K562 (cell line): ENCODE measurements at regions not wholly inside any gene's neighbourhood (a gene's known extent, or its start where the extent isn't known, plus 50 kb on each side); places are given as distances from the start of the nearest gene placed in this dataset.

Source experiments
- ATAC-seq: fragments of 200-7000 bp; cut with Tn5 transposase; 3 replicates; pipeline ENCODE4 v1.9.1; 2020; ENCODE audit warnings: moderate library complexity
- BruUV-seq: library from RNA; stranded (reverse); fragments of 400-500 nt; replicated peaks from 2 replicates; lab custom pipeline; 2021; lab: Mats Ljungman, UMichigan
- CTCF ChIA-PET: fragments of 300-600 bp; formaldehyde crosslinking; extraction: SDS; loops from one replicate; lab custom pipeline; 2021; ENCODE audit warnings: low intra/inter-chr PET ratio; lab: Yijun Ruan, JAX
- POLR2A ChIA-PET: fragments of 300-600, 350-650 bp; sonication (Branson Sonifier 250); formaldehyde crosslinking; extraction: SDS; loops from one replicate; lab custom pipeline; 2021; ENCODE audit warnings: antibody characterized with exemption, inconsistent platforms; lab: Yijun Ruan, JAX
- DNase-seq, 4 experiments: peaks; one replicate each; pipeline versions ENCODE4 v3.0.0 to v3.0.0-alpha.2; 2011 to 2018; ENCODE audit warnings: low spot score in 3 of 4, mixed read lengths in 3 of 4; ENCODE audit errors: extremely low read depth in 1 of 4
- FAIRE-seq: peaks from 2 replicates; lab custom pipeline; 2011; peaks lifted over from hg19 to GRCh38; lab: Jason Lieb, UNC
- H2AFZ ChIP-seq: 2 replicates; pipeline ENCODE4 v1.6.0; 2011; ENCODE audit warnings: low read depth, low read length, control low read depth, inconsistent platforms
- H3K27ac ChIP-seq: fragments of 200-600 bp; 3 replicates; pipeline ENCODE4 v1.8.0; 2011; ENCODE audit warnings: low read depth, mild to moderate bottlenecking, control low read depth, inconsistent platforms, low read length, moderate library complexity, mixed read lengths; ENCODE audit errors: extremely low read depth
- H3K27me3 ChIP-seq, 2 experiments: fragments of 300-600 bp in 1 of 2; 2 replicates in 1 of 2; 3 replicates in 1 of 2; pipeline versions ENCODE4 v1.6.0 to v1.8.0; 2011; ENCODE audit warnings: inconsistent platforms in 2 of 2, low read length in 2 of 2, mild to moderate bottlenecking in 1 of 2, mixed read lengths in 1 of 2, moderate library complexity in 1 of 2; ENCODE audit not compliant: control insufficient read depth in 2 of 2, insufficient read depth in 2 of 2
- H3K36me3 ChIP-seq: fragments of 300-600 bp; 3 replicates; pipeline ENCODE4 v1.8.0; 2011; ENCODE audit warnings: mild to moderate bottlenecking, low read length, inconsistent platforms; ENCODE audit not compliant: control insufficient read depth, insufficient read depth
- H3K4me1 ChIP-seq, 2 experiments: fragments of 200-600 bp in 1 of 2; replicated peaks in 1 of 2; 2 replicates in 1 of 2; 3 replicates in 1 of 2; pipeline versions ENCODE4 v1.5.1 to v1.8.0; 2011; ENCODE audit warnings: inconsistent platforms in 2 of 2, low read length in 2 of 2, mild to moderate bottlenecking in 1 of 2, mixed read lengths in 1 of 2, moderate library complexity in 1 of 2; ENCODE audit not compliant: control insufficient read depth in 2 of 2, insufficient read depth in 2 of 2
- H3K4me2 ChIP-seq: 2 replicates; pipeline ENCODE4 v1.6.1; 2011; ENCODE audit warnings: low read length, control low read depth, inconsistent platforms, mixed read lengths; ENCODE audit not compliant: insufficient read depth
- H3K4me3 ChIP-seq: fragments of 200-600 bp; sonication (generic), shearing (Covaris generic); 2 replicates; pipeline ENCODE4 v1.5.1; 2016; ENCODE audit warnings: control low read depth, inconsistent platforms
- H3K79me2 ChIP-seq: fragments of 200-600 bp; 3 replicates; pipeline ENCODE4 v1.8.0; 2011; ENCODE audit warnings: low read length, inconsistent platforms; ENCODE audit not compliant: control insufficient read depth, insufficient read depth
- H3K9ac ChIP-seq, 2 experiments: 2 replicates each; pipeline versions ENCODE4 v1.6.0 to v1.6.1; 2011; ENCODE audit warnings: low read depth in 2 of 2, low read length in 2 of 2, control low read depth in 1 of 2, inconsistent platforms in 1 of 2, mild to moderate bottlenecking in 1 of 2, mixed read lengths in 1 of 2; ENCODE audit not compliant: insufficient read depth in 1 of 2
- H3K9me1 ChIP-seq: one replicate; pipeline ENCODE4 v1.6.0; 2011; ENCODE audit warnings: inconsistent platforms, mild to moderate bottlenecking, low read length, moderate library complexity; ENCODE audit not compliant: control insufficient read depth, insufficient read depth
- H3K9me3 ChIP-seq: replicated peaks from 2 replicates; pipeline ENCODE4 v1.5.1; 2011; ENCODE audit warnings: low read depth, low read length, inconsistent platforms; ENCODE audit not compliant: control insufficient read depth, insufficient read depth
- H4K20me1 ChIP-seq: replicated peaks from 2 replicates; pipeline ENCODE4 v1.6.1; 2011; ENCODE audit warnings: low read length, inconsistent platforms, mixed read lengths; ENCODE audit not compliant: control insufficient read depth, insufficient read depth
- BRD4 ChIP-seq: fragments of 200-600 bp; sonication (generic); IDR thresholded peaks from 2 replicates; pipeline ENCODE4 v1.6.1; 2017; ENCODE audit warnings: inconsistent platforms
- CAMTA2 ChIP-seq: fragments of 250-450 bp; sonication (Bioruptor Pico); conservative IDR thresholded peaks from 2 replicates; pipeline ENCODE4 v1.5.1; 2022
- CTBP1 ChIP-seq: fragments of 450-650 bp; IDR thresholded peaks from 2 replicates; pipeline ENCODE4 v1.6.1; 2016; ENCODE audit warnings: borderline replicate concordance
- GMEB1 ChIP-seq: fragments of 250-450 bp; sonication (Bioruptor Pico); IDR thresholded peaks from 2 replicates; pipeline ENCODE4 v1.4.0; 2020; ENCODE audit warnings: mild to moderate bottlenecking
- HSF4 ChIP-seq: fragments of 250-450 bp; sonication (Bioruptor Pico); IDR thresholded peaks from 2 replicates; pipeline ENCODE4 v2.1.2; 2022; ENCODE audit warnings: mild to moderate bottlenecking, moderate library complexity, borderline replicate concordance
- IFI16 ChIP-seq: fragments of 250-450 bp; sonication (Bioruptor Pico); IDR thresholded peaks from 2 replicates; pipeline ENCODE4 v2.1.2; 2022; ENCODE audit warnings: mild to moderate bottlenecking, inconsistent platforms
- MBD2 ChIP-seq: sonication (generic); IDR thresholded peaks from 2 replicates; pipeline ENCODE4 v1.6.1; 2016; ENCODE audit warnings: low read depth, borderline replicate concordance
- MTA3 ChIP-seq: fragments of 450-650 bp; formaldehyde crosslinking; IDR thresholded peaks from 2 replicates; pipeline ENCODE4 v1.6.1; 2017; ENCODE audit warnings: mild to moderate bottlenecking, borderline replicate concordance
- NCOA6 ChIP-seq: fragments of 450-650 bp; IDR thresholded peaks from 2 replicates; pipeline ENCODE4 v1.6.1; 2017; ENCODE audit warnings: mild to moderate bottlenecking
- POLR2AphosphoS5 ChIP-seq: IDR thresholded peaks from 2 replicates; pipeline ENCODE4 v1.6.1; 2011; ENCODE audit warnings: mild to moderate bottlenecking, low read depth, low read length, moderate library complexity; ENCODE audit not compliant: control insufficient read depth, insufficient read depth
- STAT5A ChIP-seq: IDR thresholded peaks from 2 replicates; pipeline ENCODE4 v1.6.1; 2012; ENCODE audit warnings: low read length, inconsistent platforms, borderline replicate concordance
- ZBTB2 ChIP-seq: fragments of 450-650 bp; IDR thresholded peaks from 2 replicates; pipeline ENCODE4 v1.6.1; 2016; ENCODE audit warnings: antibody characterized with exemption
- ZNF354B ChIP-seq: fragments of 250-450 bp; sonication (Bioruptor Pico); IDR thresholded peaks from 2 replicates; pipeline ENCODE4 v1.4.0; 2020
- ZNF518B ChIP-seq: fragments of 250-450 bp; sonication (Bioruptor Pico); IDR thresholded peaks from 2 replicates; pipeline ENCODE4 v1.5.0; 2021; ENCODE audit warnings: mild to moderate bottlenecking, moderate library complexity
- ZNF551 ChIP-seq: fragments of 250-450 bp; sonication (Bioruptor Pico); IDR thresholded peaks from 2 replicates; pipeline ENCODE4 v1.5.0; 2021; ENCODE audit warnings: mild to moderate bottlenecking, moderate library complexity
- WGBS: fragments of 100-300 bp; shearing (Covaris generic); methylation state at CpG from one replicate; pipeline ENCODE4 v1.1.6; 2016; ENCODE audit warnings: low coverage, mixed read lengths; ENCODE audit not compliant: insufficient coverage; ENCODE audit errors: missing lambda C conversion rate; 5-methylcytosine and 5-hydroxymethylcytosine counted together
- in situ Hi-C: fragments of 300-500 bp; cut with MboI; formaldehyde crosslinking; loops from 4 replicates; pipeline ENCODE4 v1.15.0; 2018; ENCODE audit warnings: inconsistent platforms, mixed read lengths
- intact Hi-C: fragments of 100-400 bp; cut with micrococcal nuclease; formaldehyde crosslinking; loops from 2 replicates; pipeline ENCODE4 v1.14.2; 2022

GRCh38 chr6:146885708-146886457 lies 287.1 kb downstream of the ADGB start:
- H3K27me3 ChIP-seq, result no peaks in the 10 kb centered on the region
- no peaks in the 10 kb centered on the region for H4K20me1 ChIP-seq
- peaks cover 37 to 83% of the 10 kb centered on the region in 2 experiments for H3K4me1 ChIP-seq
- H3K9me3 ChIP-seq, result no peaks in the 10 kb centered on the region
- H2AFZ ChIP-seq, result peak overlapping the region; percentile 67
- H3K27ac ChIP-seq, result peak overlapping the region; percentile 89
- peak overlapping the region; percentile 23 for H3K4me3 ChIP-seq
- H3K79me2 ChIP-seq, result peaks cover 21% of the 10 kb centered on the region; the same call in 2 of the 3 replicates
- peak; percentile 37 for FAIRE-seq
- in situ Hi-C loops, result loop anchor here (25.0 kb wide), 1 partner anchor 326 kb away; the partner anchor contains the start of gene STXBP5
- WGBS, result 10% methylated on average over 4 of the region's 4 CpGs
- H3K4me2 ChIP-seq, result peak overlapping the region; percentile 85
- H3K9ac ChIP-seq, result peak overlapping the region; percentile 75 to 81; a peak in 3 of 4 replicates
- peak; percentile 14 for ATAC-seq
- H3K36me3 ChIP-seq, result no peaks in the 10 kb centered on the region
- ChIA-PET POLR2A (interaction anchor here (0.5 to 2.3 kb wide), 8 partner anchors 9 to 481 kb away, joined by 3 to 11 read pairs (median 4); no protein-coding TSS in a partner anchor), CTCF (no interaction called here)
- no TSS peak for BruUV-seq
- intact Hi-C loops, result loop anchor here (1.0 to 10.0 kb wide), 6 partner anchors 29 to 1151 kb away; partner anchors contain the start of gene EPM2A
- peak in 1 of 4 experiments; percentile 61 for DNase-seq
- H3K9me1 ChIP-seq, result no peaks in the 10 kb centered on the region
- 0 out of 2 replicates have a peak, but pooled peaks have one; percentile 49 for TF ChIP-seq MTA3
- 0 out of 2 replicates have a peak, but pooled peaks have one; percentile 3 for TF ChIP-seq STAT5A
- TF ChIP-seq BRD4, result peak; percentile 60; the same call in 1 of the 2 replicates
- TF ChIP-seq ZNF551, result no peak
- 0 out of 2 replicates have a peak, but pooled peaks have one; percentile 11 for TF ChIP-seq MBD2
- peak; percentile 81; the same call in 1 of the 2 replicates for TF ChIP-seq ZNF518B
- peak; percentile 67; the same call in 1 of the 2 replicates for TF ChIP-seq CTBP1
- 0 out of 2 replicates have a peak, but pooled peaks have one; percentile 29 for TF ChIP-seq POLR2AphosphoS5
- TF ChIP-seq HSF4 (CRISPR knock-in tag), result 0 out of 2 replicates have a peak, but pooled peaks have one; percentile 59
- TF ChIP-seq ZBTB2, result 0 out of 2 replicates have a peak, but pooled peaks have one; percentile 50
- TF ChIP-seq ZNF354B, result 0 out of 2 replicates have a peak, but pooled peaks have one; percentile 3
- TF ChIP-seq GMEB1 (CRISPR knock-in tag), result peak; percentile 18; the same call in 1 of the 2 replicates
- TF ChIP-seq IFI16, result no peak
- TF ChIP-seq CAMTA2 (CRISPR knock-in tag), result 0 out of 2 replicates have a peak, but pooled peaks have one; percentile 63
- no peak for TF ChIP-seq NCOA6
